Right lobe of liver (tissue), 6 donors: ENCODE measurements at regions not wholly inside any gene's neighbourhood (a gene's known extent, or its start where the extent isn't known, plus 50 kb on each side); places are given as distances from the start of the nearest gene placed in this dataset.

ENCODE experiments used
- ATAC-seq, 4 donors: fragments of 200-7000 bp; cut with Tn5 transposase; one replicate each; pipeline ENCODE4 v1.9.1; 2020; ENCODE audit warnings: mild to moderate bottlenecking in 4 of 4, moderate library complexity in 4 of 4
- DNase-seq, 3 donors: peaks; one replicate each; pipeline ENCODE4 v3.0.0-alpha.2; 2020
- H3K27ac ChIP-seq, 3 donors: fragments of 200-600 bp; one replicate each; pipeline ENCODE4 v1.8.0; 2022
- H3K27me3 ChIP-seq, 2 donors: fragments of 200-600 bp; one replicate each; pipeline ENCODE4 v1.8.0; 2022
- H3K36me3 ChIP-seq, 4 donors: fragments of 200-600 bp; sonication (generic) in 1 of 4; one replicate each; pipeline versions ENCODE4 v1.5.1 to v1.8.0; 2017 to 2022; ENCODE audit warnings: control low read depth in 1 of 4
- H3K4me1 ChIP-seq, 4 donors: fragments of 200-600 bp; sonication (generic) in 1 of 4; one replicate each; pipeline versions ENCODE4 v1.5.1 to v1.8.0; 2017 to 2022; ENCODE audit warnings: control low read depth in 1 of 4
- H3K4me3 ChIP-seq, 3 donors: fragments of 200-600 bp; one replicate each; pipeline ENCODE4 v1.8.0; 2022
- H3K9me3 ChIP-seq, 4 donors: fragments of 200-600 bp; sonication (generic) in 1 of 4; one replicate each; pipeline versions ENCODE4 v1.5.1 to v1.8.0; 2017 to 2022; ENCODE audit warnings: control low read depth in 1 of 4
- POLR2A ChIP-seq: fragments of 450-650 bp; IDR thresholded peaks from one replicate; pipeline ENCODE4 v1.6.1; 2017; ENCODE audit warnings: antibody characterized with exemption, mild to moderate bottlenecking
- WGBS: methylation state at CpG from one replicate; pipeline ENCODE4 v1.1.6; 2018; ENCODE audit warnings: low coverage, low lambda C conversion rate; ENCODE audit not compliant: insufficient coverage; ENCODE audit errors: missing lambda C conversion rate; 5-methylcytosine and 5-hydroxymethylcytosine counted together
- intact Hi-C, 2 donors: fragments of 100-400 bp; cut with DNase I; formaldehyde crosslinking; loops; one replicate each; pipeline versions ENCODE4 v1.11.2 to v1.14.1; 2022
- TF ChIP-seq, protein P1 (sequence below), 4 donors: fragments of 200-600 bp in 3 of 4; fragments of 450-650 bp in 1 of 4; IDR thresholded peaks; one replicate each; pipeline versions ENCODE4 v1.5.1 to v1.8.0; 2016 to 2022; ENCODE audit warnings: antibody characterized with exemption in 4 of 4, mild to moderate bottlenecking in 2 of 4
- donor health status: DM: no; HTN: yes; CAD: no.
- donor health status: DM: no; HTN: no; CAD: no.
- donor health status: DM: no; HTN: no; CAD: no.
- donor health status: DM: no; HTN: yes; CAD: no.
- donor health status: DM: no; HTN: yes; CAD: no.

DNA sequence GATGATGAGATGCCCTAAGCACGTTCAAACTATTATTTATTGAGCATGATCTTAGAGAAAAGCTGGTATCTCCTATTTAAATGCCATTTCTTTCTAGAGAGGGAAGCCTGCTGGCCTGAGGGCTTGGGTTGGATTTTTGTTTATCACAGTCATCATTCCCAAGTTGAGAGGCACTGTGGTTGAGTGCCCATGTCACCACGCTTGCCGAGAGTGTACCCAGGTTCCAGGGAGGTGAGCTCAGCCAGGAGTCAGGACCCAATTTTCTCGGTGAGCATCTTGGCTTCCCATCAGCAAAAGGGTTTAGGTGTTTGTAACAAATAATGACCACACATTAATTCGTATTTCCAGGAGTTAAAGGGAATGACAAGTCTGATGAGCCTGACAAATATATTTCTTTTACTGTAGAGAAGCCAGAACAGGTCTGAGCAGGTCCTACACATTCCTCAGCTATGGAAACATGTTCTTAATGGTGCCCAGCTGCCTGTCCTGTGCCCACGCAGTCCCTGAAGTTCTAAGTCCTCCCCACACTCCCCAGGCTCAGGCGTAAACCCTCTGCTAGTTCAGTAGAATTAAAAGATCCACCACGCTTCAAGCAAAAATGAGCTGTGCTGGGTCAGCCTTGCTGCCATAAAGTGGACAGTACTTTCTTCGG lies 258.9 kb upstream of the IRX2 start:
- TF ChIP-seq, protein P1, sequence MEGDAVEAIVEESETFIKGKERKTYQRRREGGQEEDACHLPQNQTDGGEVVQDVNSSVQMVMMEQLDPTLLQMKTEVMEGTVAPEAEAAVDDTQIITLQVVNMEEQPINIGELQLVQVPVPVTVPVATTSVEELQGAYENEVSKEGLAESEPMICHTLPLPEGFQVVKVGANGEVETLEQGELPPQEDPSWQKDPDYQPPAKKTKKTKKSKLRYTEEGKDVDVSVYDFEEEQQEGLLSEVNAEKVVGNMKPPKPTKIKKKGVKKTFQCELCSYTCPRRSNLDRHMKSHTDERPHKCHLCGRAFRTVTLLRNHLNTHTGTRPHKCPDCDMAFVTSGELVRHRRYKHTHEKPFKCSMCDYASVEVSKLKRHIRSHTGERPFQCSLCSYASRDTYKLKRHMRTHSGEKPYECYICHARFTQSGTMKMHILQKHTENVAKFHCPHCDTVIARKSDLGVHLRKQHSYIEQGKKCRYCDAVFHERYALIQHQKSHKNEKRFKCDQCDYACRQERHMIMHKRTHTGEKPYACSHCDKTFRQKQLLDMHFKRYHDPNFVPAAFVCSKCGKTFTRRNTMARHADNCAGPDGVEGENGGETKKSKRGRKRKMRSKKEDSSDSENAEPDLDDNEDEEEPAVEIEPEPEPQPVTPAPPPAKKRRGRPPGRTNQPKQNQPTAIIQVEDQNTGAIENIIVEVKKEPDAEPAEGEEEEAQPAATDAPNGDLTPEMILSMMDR (IDR thresholded peaks at IDR 0.05): no peak
- no peak for TF ChIP-seq POLR2A
- no peaks in the 10 kb centered on the region for H3K36me3 ChIP-seq
- intact Hi-C loops: no loop called here
- no peaks in the 10 kb centered on the region for H3K4me1 ChIP-seq
- 37% methylated on average over 8 of the region's 9 CpGs for WGBS
- no peak for ATAC-seq
- no peak overlapping the region for H3K27ac ChIP-seq
- no peaks in the 10 kb centered on the region for H3K9me3 ChIP-seq
- peak in 1 of 3 donors; percentile 3 for DNase-seq
- H3K27me3 ChIP-seq: no peaks in the 10 kb centered on the region
- H3K4me3 ChIP-seq: no peak overlapping the region

DNA sequence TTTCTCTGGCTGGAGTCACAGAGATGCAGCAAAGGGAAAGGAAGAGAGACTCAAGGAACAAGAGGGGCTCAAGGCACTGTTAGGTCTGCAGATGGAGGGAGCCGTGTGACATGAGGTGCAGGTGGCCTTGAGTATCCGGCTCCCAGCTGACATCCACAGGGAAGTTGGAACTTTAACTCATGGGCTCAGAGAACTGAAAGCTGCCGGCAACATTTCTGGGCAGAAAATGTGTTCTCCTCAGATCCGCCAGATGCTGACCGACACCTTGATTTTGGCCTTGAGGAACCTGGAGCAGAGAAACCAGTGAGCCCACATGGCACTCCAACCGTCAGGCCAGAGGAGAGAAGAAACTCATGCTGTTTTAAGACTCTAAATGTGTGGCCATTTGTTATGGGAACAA lies 258.1 kb upstream of the IRX2 start:
- no peak for ATAC-seq
- Histone ChIP-seq H3K9me3 (no peaks in the 10 kb centered on the region), H3K36me3 (no peaks in the 10 kb centered on the region), H3K27me3 (no peaks in the 10 kb centered on the region), H3K4me3 (no peak overlapping the region), H3K27ac (no peak overlapping the region), H3K4me1 (no peaks in the 10 kb centered on the region)
- no peak for TF ChIP-seq POLR2A
- TF ChIP-seq, protein P1 (IDR thresholded peaks at IDR 0.05): no peak
- 56% methylated on average over 6 of the region's 6 CpGs for WGBS
- intact Hi-C loops: no loop called here
- DNase-seq: no peak

DNA sequence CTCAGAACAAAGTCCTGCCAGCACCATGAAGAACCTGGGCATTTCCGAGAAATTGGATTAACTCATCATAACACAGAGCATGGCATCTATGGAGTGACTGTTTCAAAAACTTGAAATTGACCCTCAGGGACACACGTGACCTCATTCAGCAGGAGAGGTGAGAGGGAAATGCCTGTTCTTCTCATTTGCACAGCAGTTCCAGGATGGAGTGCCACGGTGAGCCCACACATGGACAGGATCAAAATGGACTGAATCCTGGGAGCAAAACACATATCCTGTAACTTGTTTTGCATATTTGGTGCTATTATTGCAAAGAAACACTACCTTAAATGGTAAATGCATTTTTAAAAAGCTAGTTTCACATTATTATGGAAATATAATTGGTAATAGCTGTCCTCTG lies 256.1 kb upstream of the IRX2 start:
- H3K27ac ChIP-seq: no peak overlapping the region
- ATAC-seq: no peak
- no peaks in the 10 kb centered on the region for H3K9me3 ChIP-seq
- no peaks in the 10 kb centered on the region for H3K4me1 ChIP-seq
- no peak overlapping the region for H3K4me3 ChIP-seq
- no peaks in the 10 kb centered on the region for H3K36me3 ChIP-seq
- no peak for TF ChIP-seq POLR2A
- TF ChIP-seq, protein P1 (IDR thresholded peaks at IDR 0.05): no peak
- DNase-seq: no peak
- intact Hi-C loops: no loop called here
- H3K27me3 ChIP-seq: no peaks in the 10 kb centered on the region
- WGBS: 17% methylated on average over 3 of the region's 3 CpGs

DNA sequence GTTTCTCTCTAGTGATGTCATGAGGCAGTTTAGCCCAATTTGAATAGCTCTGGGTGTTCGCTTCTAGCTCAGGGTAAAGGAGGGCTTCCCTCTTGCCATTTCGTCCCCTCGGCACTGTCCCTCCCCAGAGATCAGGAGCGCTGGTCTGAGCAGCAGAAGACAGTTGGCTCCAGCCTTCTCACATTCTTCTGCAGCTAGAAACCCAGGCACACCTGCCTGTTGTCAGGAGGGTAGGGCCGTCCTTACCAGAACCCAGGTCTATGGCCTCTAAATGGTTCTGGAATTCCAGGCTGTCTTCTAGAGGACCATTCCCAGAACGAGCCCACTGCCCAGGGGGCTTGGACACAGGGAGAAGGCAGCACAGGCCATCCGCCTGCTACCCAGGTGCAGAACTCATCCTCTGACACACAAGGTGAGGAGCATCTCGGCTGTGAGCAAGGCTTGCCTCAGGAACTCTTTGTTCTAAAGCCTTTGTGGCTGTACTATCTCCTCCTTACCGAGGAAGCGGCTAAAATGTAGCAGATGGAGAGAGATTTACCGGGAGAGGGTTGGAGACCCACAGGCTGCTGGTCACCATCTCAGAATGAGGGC lies 255.6 kb upstream of the IRX2 start:
- DNase-seq: no peak

More for the DNA sequence above, 255.6 kb upstream of the IRX2 start:
- Histone ChIP-seq H3K9me3 (no peaks in the 10 kb centered on the region), H3K27ac (no peak overlapping the region), H3K27me3 (no peaks in the 10 kb centered on the region), H3K4me3 (no peak overlapping the region), H3K36me3 (no peaks in the 10 kb centered on the region), H3K4me1 (no peaks in the 10 kb centered on the region)
- WGBS: 48% methylated on average over 7 of the region's 11 CpGs
- TF ChIP-seq POLR2A: no peak
- TF ChIP-seq, protein P1 (IDR thresholded peaks at IDR 0.05): no peak
- intact Hi-C loops: no loop called here
- no peak for ATAC-seq
